ENCODE measurements at regions not wholly inside any gene's neighbourhood (a gene's known extent, or its start where the extent isn't known, plus 50 kb on each side); places are given as distances from the start of the nearest gene placed in this dataset.

DNA sequence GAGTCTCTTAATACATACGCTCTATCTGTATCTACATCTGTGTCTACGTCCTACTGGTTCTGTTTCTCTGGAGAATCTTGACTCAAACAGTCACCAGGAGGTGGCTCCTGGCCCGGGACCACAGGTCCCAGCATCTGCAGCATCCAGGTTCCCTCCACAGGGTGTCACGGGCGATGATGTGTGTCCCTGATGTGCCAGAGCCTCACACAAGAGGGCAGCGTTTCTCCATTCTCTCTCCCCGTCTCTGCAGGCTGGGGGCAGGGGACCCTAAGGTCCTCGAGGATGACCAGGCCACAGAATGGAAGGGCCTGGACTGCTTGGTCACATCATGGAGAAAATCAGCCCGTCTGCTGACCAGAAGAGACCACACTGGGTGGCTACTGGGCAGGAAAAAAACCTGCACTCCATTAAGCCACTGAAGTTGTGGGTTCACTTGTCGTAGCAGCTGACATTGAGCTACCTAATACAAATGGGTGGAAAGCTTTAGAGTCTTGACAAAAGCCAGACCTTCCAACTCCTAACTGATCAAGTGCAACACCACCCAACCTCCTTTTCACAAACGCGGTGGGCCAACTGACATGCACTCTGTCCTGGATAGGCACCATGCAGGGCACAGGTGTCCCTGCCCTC, 392.5 kb downstream of the CTTN start:
- no peak for DNase-seq (ENCODE audit: low read depth in 2 of 2)

DNA sequence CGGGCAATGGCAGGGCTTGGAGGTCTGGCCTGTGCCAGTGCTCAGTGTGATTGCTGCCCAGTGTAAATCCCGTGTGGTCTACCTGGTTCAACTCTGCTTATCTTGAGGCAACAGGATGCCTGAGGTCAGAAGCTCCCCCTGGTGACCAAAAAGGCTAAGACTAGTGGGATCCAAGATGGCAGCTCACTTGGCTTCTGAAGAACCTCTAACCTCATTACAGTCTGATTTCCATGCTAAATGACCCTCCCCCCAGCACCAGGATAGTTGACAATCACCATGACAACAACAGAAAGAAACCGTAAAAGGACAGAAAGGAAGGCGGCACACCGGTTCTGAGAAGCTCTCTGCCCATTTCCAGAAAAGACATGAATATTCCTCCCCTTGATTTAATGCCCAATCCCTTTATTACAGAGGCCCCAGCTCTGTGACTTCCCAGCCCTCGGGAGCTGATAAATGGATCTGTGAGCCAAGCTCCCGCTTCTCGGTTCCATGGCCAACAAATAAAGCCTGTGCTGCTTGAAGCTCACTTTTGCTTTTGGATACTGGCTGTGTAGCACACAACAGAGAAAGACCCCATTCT, 398.4 kb downstream of the CTTN start:
- DNase-seq (ENCODE audit: low read depth in 2 of 2) = no peak

DNA sequence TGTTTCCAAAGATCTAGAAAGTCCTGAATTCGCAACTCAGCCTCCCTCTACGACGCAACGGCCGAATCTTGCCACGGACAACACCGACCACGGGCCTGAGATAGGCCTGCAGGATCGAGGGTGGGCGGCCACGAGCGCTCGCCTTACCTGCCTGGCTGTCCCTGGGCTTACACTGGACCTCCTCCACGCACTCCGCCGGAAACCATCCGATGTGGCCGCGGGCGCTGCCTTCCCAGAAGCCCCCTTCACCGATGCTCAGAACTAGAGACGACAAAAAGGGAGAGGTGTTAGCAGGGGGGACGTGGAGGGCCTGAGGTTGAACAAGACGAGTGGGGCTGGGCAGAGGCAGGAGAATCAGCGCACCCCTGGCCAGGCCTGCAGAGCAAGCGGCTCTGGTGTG, 400.0 kb downstream of the CTTN start:
- no peak for DNase-seq (ENCODE audit: low read depth in 2 of 2)

DNA sequence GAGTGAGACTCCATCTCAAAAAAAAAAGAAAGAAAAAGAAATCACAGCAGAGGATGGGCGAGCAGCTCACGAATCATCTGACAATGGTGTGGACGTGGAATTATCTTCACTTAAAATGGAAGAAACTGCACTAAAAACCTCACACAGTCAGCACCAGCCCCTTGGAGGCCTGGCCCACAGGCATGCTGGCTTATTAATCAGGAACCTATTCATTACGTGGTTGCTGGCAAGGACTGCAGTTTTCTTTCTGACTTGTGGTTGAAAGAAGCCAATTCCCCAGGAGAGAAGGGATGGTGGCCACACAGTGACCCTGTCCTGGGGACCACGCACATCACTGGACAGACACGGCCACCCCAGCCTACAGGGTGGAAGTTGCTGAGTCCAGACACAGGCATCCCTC, 401.1 kb downstream of the CTTN start:
- no peak for DNase-seq (ENCODE audit: low read depth in 2 of 2)

DNA sequence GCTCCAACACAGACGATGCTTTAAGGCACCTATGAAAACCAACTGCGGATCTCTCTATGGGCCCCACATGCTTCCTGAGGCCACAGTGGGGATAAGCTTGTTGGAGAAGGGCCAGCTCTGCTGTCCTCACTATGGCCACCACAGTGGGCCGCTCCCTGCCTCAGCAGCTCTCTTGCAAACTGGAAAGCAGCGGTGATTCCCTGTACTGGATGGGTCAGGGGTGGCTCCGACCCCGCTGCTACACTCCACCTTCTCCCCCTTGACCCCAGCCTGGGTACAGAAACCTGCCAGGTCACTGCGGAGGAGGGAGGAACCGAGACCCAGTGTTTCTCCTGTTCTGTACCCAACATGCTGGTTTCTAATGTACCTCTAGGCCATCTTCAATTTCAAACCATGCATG, 403.9 kb downstream of the CTTN start:
- no peak for DNase-seq (ENCODE audit: low read depth in 2 of 2)

DNA sequence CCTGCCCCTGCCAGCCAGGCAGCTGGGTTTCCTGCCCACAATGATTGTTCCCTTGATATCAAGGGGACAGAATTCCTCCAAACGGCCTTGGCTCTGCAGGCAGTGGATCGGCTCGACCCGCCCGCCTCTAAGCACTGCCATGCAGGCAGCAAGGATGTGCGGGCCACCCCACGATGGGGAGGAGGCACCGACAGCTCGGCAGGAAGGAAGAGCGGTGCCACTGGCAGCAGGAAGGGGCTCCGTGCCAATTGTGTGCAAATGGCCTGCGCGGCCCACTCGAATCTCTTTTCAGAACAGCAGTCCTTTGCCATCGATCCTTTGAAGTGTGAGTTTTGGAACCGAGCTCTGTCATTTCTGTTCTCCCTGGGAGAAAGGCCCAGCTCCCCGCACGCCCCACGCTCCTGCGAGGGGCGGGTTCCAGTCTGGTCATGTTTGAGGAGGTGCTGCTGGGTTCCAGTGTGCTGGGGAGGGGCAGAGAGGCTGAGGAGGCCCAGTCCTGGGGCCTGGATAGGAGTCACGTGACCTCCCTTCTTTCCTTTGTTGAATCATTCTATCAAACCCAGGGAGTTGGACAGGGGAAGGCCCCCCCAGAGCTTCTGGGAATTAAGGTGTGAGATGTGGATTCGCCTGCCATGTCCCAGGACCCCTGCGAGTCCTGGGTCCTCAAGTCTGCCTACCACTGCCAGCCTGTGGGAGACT, 406.0 kb downstream of the CTTN start:
- DNase-seq (ENCODE audit: low read depth in 2 of 2) = no peak

DNA sequence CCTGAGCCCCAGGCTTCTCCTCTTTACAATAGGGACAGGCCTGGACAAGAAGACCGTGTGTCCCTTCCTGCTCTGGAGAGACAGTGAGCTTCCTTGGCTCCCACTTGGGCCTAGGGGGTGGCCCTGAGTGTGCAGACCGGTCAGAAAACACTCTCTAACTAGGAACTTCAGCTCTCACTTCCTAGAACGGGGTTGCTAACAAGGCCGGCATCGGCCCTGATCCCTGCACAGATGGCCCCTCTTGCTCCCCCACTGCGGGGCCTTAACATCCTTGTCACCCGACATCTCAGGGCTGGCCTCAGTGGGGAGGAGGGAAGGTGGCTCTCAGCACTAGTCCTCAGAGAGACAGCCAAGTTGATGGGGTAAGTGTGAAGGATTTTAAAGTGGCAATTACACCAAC, 406.9 kb downstream of the CTTN start:
- no peak for DNase-seq (ENCODE audit: low read depth in 2 of 2)

DNA sequence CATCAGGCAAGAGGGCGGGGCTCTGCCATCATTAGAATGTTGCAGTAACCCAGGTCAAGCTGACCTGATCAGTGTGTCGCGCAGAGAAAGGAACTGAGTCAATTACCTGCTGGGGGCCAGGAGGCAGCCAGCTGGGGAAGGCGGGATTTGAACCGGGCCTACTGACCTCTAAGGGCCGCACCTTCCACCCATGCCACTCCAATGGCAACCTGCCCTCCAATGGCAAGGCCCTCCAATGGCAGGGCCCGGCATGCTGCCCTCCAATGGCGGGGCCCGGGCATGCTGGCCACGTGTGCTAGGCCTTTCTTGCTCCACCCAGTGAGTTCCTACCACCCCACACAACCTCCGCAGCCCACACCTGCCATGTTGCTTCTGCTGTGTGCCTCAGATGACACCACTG, 407.6 kb downstream of the CTTN start:
- no peak for DNase-seq (ENCODE audit: low read depth in 2 of 2)

DNA sequence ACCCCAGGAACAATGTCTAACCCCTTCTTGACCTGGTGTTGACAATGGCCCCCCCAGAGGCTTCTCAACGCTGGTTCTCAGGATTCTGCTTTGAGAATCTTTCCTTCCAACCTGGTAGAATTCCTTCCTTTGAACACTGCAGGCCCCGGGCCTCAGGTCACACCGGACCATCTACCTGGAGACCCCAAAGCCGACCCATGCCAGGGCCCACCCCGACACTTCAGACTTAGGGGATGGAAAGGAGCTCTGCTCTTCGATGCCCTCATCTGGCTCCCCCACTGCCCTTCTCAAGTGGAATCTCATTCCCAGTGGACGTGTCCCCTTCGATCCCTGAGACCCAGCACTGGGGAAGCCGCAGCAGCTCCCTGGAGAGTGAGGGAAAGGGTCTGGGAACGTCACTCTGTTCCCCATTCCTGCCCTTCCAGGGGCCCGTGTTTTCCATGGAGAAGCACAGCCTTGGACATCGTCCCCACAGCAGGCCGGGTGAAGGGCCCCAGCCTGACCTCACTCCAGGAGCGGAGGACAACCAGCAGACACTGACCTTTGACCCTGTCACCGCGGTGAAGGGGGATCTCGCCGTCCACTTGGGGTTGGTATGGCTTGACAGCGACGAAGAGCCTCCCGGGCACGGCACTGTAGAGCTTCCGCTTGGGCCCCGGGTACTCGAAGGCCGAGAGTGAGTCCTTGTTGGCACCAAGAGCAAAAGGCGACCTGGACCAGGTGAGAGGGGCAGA, 408.3 kb downstream of the CTTN start:
- no peak for DNase-seq (ENCODE audit: low read depth in 2 of 2)

DNA sequence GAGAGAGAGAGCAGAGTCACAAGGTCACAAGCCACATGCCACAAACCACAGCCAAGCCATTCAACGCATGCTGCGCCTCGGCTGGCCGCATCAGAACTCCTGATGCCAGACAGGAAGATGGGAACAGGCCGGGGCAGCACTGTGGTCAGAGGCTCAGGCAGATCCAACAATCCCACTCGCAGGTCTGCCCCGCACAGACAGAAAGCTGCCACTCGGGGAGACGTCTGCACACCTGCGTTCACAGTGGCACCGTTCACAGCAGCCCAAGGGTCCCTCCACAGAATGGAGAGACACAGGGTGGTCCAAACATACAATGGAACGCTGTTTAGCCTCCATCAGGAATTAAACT, 408.8 kb downstream of the CTTN start:
- DNase-seq (ENCODE audit: low read depth in 2 of 2) = no peak

DNA sequence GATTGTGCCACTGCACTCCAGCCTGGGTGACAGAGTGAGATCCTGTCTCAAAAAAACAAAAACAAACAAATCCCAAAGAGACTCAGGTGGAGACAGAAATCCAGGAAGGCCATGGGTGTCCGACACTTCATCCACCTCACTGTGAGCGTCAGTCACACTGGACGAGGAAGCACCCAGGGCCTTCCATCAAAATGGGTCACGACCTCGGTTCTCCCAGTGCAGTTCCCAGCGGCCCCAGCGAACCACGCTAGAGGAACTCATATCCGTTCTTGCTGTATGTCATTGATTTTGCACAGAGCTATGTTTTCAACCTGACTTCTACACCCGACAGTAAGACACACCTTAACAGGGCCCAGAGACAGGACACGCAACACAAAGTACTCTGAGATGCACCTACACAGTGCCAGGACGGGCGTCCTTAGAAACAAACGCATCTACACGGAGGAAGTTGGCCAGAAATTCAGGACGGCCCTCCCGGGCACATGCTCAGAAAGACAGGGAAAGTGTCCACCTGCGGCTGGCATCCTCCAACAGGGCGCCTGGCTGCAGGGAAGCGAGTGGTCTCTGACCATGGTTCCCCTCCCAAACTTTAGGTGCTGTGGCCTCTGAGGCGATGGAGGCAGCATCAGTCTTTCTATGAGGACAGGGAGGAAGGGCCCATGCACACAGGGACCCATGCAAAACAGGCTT, 410.5 kb downstream of the CTTN start:
- DNase-seq (ENCODE audit: low read depth in 2 of 2) = no peak

DNA sequence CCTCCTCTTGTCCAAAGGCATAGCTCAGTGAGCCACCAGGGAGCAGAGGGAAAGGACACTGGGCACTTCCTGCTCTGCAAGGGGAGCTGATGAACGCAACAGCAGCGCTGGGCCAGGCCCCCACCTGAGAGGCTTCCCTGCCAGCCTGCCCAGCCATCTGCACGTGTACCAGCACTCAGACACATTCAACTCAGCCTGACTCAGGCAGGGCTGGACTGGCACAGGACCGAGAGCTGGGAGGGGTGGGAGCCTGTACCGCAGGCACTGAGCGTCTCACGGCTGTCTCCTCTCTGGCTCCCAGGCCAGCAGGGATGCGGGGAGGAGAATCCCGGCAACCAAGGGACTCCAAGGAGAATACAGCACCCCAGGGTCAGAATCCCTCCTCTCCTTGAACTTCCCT, 411.8 kb downstream of the CTTN start:
- DNase-seq (ENCODE audit: low read depth in 2 of 2) = no peak

DNA sequence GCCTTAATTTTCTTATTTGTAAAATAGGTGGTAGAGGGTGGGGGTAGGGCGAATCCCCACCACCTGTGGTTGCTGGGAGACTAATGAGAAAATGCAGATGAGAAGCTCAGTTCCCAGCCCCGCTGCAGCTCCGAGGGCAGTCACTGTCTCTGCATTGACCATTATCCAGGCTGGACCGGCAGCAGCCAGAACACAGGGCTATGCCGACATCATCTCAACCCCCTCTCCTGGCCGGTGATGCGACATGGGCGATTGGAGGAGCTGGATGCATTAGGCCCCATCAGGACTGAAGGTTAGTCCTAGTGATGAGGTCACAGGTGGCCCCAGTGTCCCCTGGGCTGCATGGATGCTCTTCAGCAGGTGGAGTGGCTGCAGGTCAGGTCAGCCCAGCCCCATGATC, 412.4 kb downstream of the CTTN start:
- DNase-seq (ENCODE audit: low read depth in 2 of 2) = no peak

DNA sequence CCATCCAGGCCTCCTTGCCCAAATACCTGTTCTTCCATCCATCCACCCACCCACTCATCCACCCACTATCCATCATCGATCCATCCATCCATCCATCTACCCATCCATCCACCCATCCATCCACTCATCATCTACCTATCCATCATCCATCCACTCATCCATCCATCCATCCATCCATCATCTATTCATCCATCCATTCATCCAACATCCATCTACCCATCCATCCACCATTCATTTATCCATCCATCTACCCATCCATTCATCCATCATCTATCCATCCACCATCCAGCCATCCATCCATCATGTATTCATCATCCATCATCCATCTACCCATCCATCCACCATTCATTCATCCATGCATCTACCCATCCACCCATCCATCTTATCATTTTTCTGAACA, 413.2 kb downstream of the CTTN start:
- DNase-seq (ENCODE audit: low read depth in 2 of 2) = no peak

DNA sequence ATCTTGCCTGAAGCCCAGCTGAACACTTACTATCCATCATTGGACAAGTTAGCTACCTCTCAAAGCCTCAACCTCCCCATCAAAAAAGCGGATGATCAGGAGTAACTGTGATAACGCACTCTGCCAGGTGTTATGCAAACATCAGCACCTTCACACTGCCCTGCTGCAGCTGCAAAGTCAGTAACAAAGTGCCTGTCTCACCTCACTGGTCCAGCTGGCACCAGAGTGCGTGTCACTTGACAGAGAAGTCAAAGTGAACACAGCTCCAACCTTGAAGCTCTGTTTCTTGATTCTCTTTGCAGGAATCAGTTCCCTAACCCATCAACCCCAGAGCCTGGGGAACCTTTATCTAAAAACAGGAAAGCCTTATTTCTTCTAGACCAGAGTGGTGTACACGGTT, 413.6 kb downstream of the CTTN start:
- DNase-seq (ENCODE audit: low read depth in 2 of 2) = no peak

DNA sequence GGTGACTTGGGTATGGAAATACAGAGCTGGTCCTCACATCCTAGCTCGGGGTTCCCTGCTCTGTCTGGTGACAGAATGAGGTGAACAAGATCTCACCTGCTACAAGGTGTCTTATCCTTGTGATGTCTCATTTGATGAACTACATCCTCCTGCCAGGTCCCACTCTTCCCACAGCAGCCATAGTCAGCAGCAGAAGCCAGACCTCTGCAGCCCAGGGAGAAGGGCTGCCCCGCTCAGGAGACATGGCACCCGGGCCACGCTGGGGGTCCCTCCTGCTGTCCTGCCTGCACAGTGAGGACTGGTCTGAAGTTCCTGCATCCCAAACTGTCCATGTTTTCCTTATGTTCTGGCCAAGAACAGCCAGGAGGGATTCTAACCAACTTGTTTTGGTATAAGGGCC, 414.1 kb downstream of the CTTN start:
- DNase-seq (ENCODE audit: low read depth in 2 of 2) = no peak

DNA sequence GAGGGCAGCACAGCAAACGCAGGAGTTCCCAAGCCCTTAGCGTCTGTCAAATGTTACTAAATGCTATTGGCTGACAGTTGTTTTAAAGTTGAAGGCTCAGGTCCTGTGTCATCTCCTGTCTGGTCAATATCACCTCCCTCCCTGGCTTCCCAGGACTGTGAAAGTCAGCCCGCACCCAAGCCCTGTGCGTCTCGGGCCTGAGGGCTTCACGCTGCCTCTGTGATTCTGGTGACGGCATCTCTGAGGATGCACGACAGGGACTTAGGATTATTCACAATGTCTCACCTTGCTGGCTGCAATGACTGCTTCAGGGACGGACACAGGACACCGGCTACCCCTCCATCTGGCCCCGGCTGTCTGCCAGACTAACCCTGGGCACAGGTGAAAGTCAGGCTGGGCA, 415.3 kb downstream of the CTTN start:
- no peak for DNase-seq (ENCODE audit: low read depth in 2 of 2)

DNA sequence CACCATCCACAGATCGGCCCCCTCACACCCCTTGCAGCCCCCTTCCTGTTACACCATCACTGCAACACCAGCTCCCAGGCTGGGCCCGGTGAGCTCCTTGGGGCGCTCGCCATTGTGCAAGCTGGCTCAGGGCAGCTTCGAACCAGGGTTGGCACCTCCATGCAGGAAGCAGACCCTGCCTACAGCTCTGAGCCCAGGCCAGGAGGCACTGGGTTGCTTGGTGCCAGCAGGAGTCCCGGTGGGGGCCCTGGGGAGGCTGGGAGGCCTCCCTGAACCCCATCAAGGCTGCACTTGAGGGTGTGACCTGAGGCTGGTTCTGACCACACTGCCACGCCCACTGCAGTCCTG, 417.1 kb downstream of the CTTN start:
- DNase-seq (ENCODE audit: low read depth in 2 of 2) = no peak

DNA sequence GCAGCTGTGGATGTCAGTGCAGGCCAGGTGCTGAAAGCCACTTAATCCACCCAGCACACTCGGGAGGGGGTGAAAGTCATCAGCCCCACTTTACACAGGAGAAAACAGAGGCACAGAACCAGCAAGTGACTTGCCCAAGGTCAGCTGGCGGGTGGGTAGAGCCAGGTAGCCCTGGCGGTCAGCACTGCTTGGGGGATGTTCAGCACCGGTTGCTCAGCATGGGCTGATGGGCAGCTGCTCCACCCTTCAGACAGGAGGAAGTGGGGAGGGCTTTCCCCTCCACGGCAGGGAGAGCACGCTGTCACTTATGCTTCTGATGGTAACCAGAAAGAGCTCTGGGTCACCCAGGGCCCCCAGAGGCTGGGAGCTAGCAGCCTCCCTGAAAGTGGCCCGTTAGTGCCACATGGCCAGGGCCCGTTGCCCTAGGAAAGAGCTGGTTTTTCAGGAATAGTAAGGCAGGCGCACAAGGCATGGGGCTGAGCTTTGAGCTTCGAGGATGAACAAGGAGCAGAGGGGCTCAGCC, 417.9 kb downstream of the CTTN start:
- DNase-seq (ENCODE audit: low read depth in 2 of 2) = no peak

DNA sequence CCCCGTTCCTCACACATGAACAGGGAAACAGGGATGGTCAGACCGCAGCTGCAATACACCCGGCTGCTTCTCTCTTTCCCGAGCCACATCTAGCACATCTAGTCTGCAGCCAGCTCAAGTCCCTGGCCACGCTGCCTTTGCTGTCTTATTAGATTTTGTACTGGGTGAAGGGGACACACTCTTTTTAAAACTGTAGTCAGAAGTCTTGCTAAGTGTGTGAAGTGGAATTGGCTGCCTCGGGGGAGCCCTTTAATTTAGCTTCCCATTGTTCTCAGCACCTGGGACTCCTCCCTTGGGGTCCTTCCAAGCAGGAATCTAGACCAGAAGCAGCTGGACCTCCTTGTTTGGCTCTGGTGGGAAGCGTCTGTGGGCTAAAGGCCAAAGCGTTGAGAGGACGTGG, 420.0 kb downstream of the CTTN start:
- DNase-seq (ENCODE audit: low read depth in 2 of 2) = no peak

DNA sequence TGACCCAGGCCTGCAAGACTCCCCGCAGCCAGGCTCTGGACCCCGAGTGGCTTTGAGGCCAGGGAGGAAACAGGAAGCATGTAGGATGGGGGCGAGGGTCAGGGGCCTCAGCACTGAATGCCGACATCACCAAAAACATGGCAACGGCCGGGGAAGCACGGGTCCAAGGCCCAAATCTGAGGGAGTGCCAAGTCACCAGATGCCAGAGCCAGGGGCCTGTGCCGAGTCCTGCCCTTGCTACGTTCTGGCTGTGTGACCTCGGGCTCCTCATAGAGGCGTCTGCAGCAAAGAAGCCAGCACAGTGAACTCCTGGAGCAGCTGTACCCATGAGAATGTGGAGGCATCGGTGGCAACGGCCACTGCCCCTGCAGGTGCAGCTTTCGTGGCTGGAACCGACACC, 420.7 kb downstream of the CTTN start:
- DNase-seq (ENCODE audit: low read depth in 2 of 2) = no peak

DNA sequence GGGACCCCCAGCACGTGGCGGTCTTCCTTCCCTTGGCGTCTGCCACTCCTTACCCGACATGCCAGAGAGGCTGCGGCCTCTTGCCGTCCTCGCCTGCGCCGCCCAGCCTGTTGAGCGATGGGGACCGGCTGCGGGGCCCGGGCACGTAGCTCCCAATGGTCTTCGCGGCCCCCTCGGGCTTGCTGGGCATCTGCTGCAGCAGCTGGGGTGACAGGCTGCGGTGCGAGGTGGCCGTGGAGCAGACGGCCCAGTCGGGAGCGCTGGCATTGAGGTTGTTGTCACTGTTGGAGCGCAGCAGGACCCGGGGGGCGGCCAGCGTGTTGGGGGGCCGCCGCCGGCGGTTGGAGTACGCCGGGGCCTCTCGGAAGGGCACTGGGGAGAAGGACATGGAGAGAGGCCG, 422.0 kb downstream of the CTTN start:
- no peak for DNase-seq (ENCODE audit: low read depth in 2 of 2)

Measured in stimulated activated CD4-positive, alpha-beta T cell treated with anti-CD3 and anti-CD28 coated beads, Interleukin-15, amount 100 ng/mL, for 48 hours (primary cell).